Urinary bladder (tissue), 3 donors: ENCODE measurements at regions not wholly inside any gene's neighbourhood (a gene's known extent, or its start where the extent isn't known, plus 50 kb on each side); places are given as distances from the start of the nearest gene placed in this dataset.

Source experiments
- DNase-seq: peaks from one replicate; pipeline ENCODE4 v3.0.0-alpha.2; 2015; ENCODE audit errors: extremely low spot score
- H3K27ac ChIP-seq: one replicate; pipeline ENCODE4 v1.5.1; 2013; ENCODE audit warnings: low read depth, mild to moderate bottlenecking, moderate library complexity
- H3K36me3 ChIP-seq: one replicate; pipeline ENCODE4 v1.6.1; 2013; ENCODE audit warnings: mild to moderate bottlenecking, moderate library complexity; ENCODE audit not compliant: insufficient read depth
- H3K4me1 ChIP-seq: one replicate; pipeline ENCODE4 v1.6.1; 2013; ENCODE audit warnings: mild to moderate bottlenecking, moderate library complexity; ENCODE audit not compliant: insufficient read depth
- H3K4me3 ChIP-seq: one replicate; pipeline ENCODE4 v1.5.1; 2013; ENCODE audit warnings: low read depth, low read length
- WGBS: extraction: QIAGEN DNeasy Blood & Tissue Kit; methylation state at CpG from one replicate; pipeline ENCODE4 v1.1.7; 2013; 5-methylcytosine and 5-hydroxymethylcytosine counted together
- donor health status: healthy with polysubstance abuse.
- donor health status: healthy.

GRCh38 chr2:228701506-228701905 lies 520.0 kb upstream of the SPHKAP start:
- no peak overlapping the region for H3K4me3 ChIP-seq
- DNase-seq, result no peak

GRCh38 chr2:228700638-228701037 lies 519.2 kb upstream of the SPHKAP start:
- Histone ChIP-seq H3K4me1 (no peaks in the 10 kb centered on the region), H3K36me3 (no peaks in the 10 kb centered on the region), H3K4me3 (no peak overlapping the region), H3K27ac (no peak overlapping the region)
- 93% methylated on average over 7 of the region's 7 CpGs for WGBS
- no peak for DNase-seq

More at GRCh38 chr2:228701506-228701905, 520.0 kb upstream of the SPHKAP start:
- Histone ChIP-seq H3K27ac (no peak overlapping the region), H3K4me1 (no peaks in the 10 kb centered on the region), H3K36me3 (no peaks in the 10 kb centered on the region)

GRCh38 chr2:228699888-228700287 lies 518.4 kb upstream of the SPHKAP start:
- Histone ChIP-seq H3K36me3 (no peaks in the 10 kb centered on the region), H3K27ac (no peak overlapping the region), H3K4me1 (no peaks in the 10 kb centered on the region), H3K4me3 (no peak overlapping the region)
- DNase-seq, result no peak
- WGBS, result 97% methylated on average over 5 of the region's 5 CpGs

- H3K27ac ChIP-seq, result no peak overlapping the region
- no peaks in the 10 kb centered on the region for H3K36me3 ChIP-seq
- no peak for DNase-seq
- WGBS, result 38% methylated on average over 5 of the region's 5 CpGs
- no peaks in the 10 kb centered on the region for H3K4me1 ChIP-seq
- H3K4me3 ChIP-seq, result no peak overlapping the region
Observed at GRCh38 chr2:228699400-228699799, 517.9 kb upstream of the SPHKAP start.

GRCh38 chr2:228698963-228699362 lies 517.5 kb upstream of the SPHKAP start:
- H3K36me3 ChIP-seq, result no peaks in the 10 kb centered on the region

GRCh38 chr2:228697456-228697855 lies 516.0 kb upstream of the SPHKAP start:
- no peak overlapping the region for H3K27ac ChIP-seq
- 86% methylated on average over 3 of the region's 3 CpGs for WGBS
- no peaks in the 10 kb centered on the region for H3K4me1 ChIP-seq
- H3K36me3 ChIP-seq, result no peaks in the 10 kb centered on the region
- DNase-seq, result no peak
- no peak overlapping the region for H3K4me3 ChIP-seq

More at GRCh38 chr2:228698963-228699362, 517.5 kb upstream of the SPHKAP start:
- 74% methylated on average over 3 of the region's 3 CpGs for WGBS
- Histone ChIP-seq H3K27ac (no peak overlapping the region), H3K4me1 (no peaks in the 10 kb centered on the region), H3K4me3 (no peak overlapping the region)
- DNase-seq, result no peak

- no peak for DNase-seq
- WGBS, result 88% methylated on average over 7 of the region's 7 CpGs
- no peaks in the 10 kb centered on the region for H3K36me3 ChIP-seq
- H3K4me3 ChIP-seq, result no peak overlapping the region
- no peak overlapping the region for H3K27ac ChIP-seq
- H3K4me1 ChIP-seq, result no peaks in the 10 kb centered on the region
Observed at GRCh38 chr2:228690681-228691080, 509.2 kb upstream of the SPHKAP start.

GRCh38 chr2:228689053-228689452 lies 507.6 kb upstream of the SPHKAP start:
- H3K4me1 ChIP-seq, result no peaks in the 10 kb centered on the region
- H3K27ac ChIP-seq, result no peak overlapping the region
- WGBS, result 37% methylated on average over 7 of the region's 7 CpGs
- no peak for DNase-seq
- H3K4me3 ChIP-seq, result no peak overlapping the region
- no peaks in the 10 kb centered on the region for H3K36me3 ChIP-seq

GRCh38 chr2:228688007-228688645 lies 506.6 kb upstream of the SPHKAP start:
- WGBS, result 80% methylated on average over 5 of the region's 5 CpGs
- no peaks in the 10 kb centered on the region for H3K4me1 ChIP-seq
- no peak overlapping the region for H3K27ac ChIP-seq
- H3K4me3 ChIP-seq, result no peak overlapping the region
- H3K36me3 ChIP-seq, result no peaks in the 10 kb centered on the region
- no peak for DNase-seq

- H3K36me3 ChIP-seq, result no peaks in the 10 kb centered on the region
- no peak overlapping the region for H3K27ac ChIP-seq
- no peak for DNase-seq
- 67% methylated on average over 1 of the region's 1 CpG for WGBS
- no peaks in the 10 kb centered on the region for H3K4me1 ChIP-seq
- no peak overlapping the region for H3K4me3 ChIP-seq
Observed at GRCh38 chr2:228681979-228682378, 500.5 kb upstream of the SPHKAP start.

GRCh38 chr2:228681426-228681825 lies 499.9 kb upstream of the SPHKAP start:
- 27% methylated on average over 5 of the region's 5 CpGs for WGBS
- no peak for DNase-seq
- Histone ChIP-seq H3K36me3 (no peaks in the 10 kb centered on the region), H3K27ac (no peak overlapping the region), H3K4me1 (no peaks in the 10 kb centered on the region), H3K4me3 (no peak overlapping the region)

- no peaks in the 10 kb centered on the region for H3K36me3 ChIP-seq
- WGBS, result 91% methylated on average over 4 of the region's 4 CpGs
- H3K4me3 ChIP-seq, result no peak overlapping the region
- H3K4me1 ChIP-seq, result no peaks in the 10 kb centered on the region
- no peak overlapping the region for H3K27ac ChIP-seq
- DNase-seq, result no peak
Observed at GRCh38 chr2:228678110-228678509, 496.6 kb upstream of the SPHKAP start.

- H3K27ac ChIP-seq, result no peak overlapping the region
- H3K4me3 ChIP-seq, result no peak overlapping the region
- no peaks in the 10 kb centered on the region for H3K4me1 ChIP-seq
- peaks cover 2% of the 10 kb centered on the region for H3K36me3 ChIP-seq
- DNase-seq, result no peak
Observed at GRCh38 chr2:228675646-228676045, 494.2 kb upstream of the SPHKAP start.

- Histone ChIP-seq H3K36me3 (peaks cover 2% of the 10 kb centered on the region), H3K27ac (no peak overlapping the region), H3K4me1 (no peaks in the 10 kb centered on the region), H3K4me3 (no peak overlapping the region)
- no peak for DNase-seq
- 40% methylated on average over 2 of the region's 2 CpGs for WGBS
Observed at GRCh38 chr2:228675091-228675490, 493.6 kb upstream of the SPHKAP start.
